Chondrocyte (in vitro differentiated cells): ENCODE measurements at regions not wholly inside any gene's neighbourhood (a gene's known extent, or its start where the extent isn't known, plus 50 kb on each side); places are given as distances from the start of the nearest gene placed in this dataset.

Experiments
- DNase-seq: peaks from one replicate; pipeline ENCODE4 v3.0.0; 2021; ENCODE audit warnings: mixed read lengths, low spot score
- H3K27ac Mint-ChIP-seq: one replicate; pipeline ENCODE4 v1.8.0; 2021; ENCODE audit warnings: mild to moderate bottlenecking, moderate library complexity, mixed read lengths; ENCODE audit not compliant: unreplicated experiment
- H3K27me3 Mint-ChIP-seq: 2 replicates; pipeline ENCODE4 v1.8.0; 2021; ENCODE audit warnings: low read depth, mixed read lengths
- H3K36me3 Mint-ChIP-seq: 2 replicates; pipeline ENCODE4 v1.8.0; 2021; ENCODE audit warnings: low read depth, mixed read lengths
- H3K4me1 Mint-ChIP-seq: 2 replicates; pipeline ENCODE4 v1.8.0; 2021; ENCODE audit warnings: low read depth, mild to moderate bottlenecking, mixed read lengths
- H3K4me3 Mint-ChIP-seq: one replicate; pipeline ENCODE4 v1.8.0; 2021; ENCODE audit warnings: mild to moderate bottlenecking, moderate library complexity, mixed read lengths; ENCODE audit not compliant: unreplicated experiment
- H3K9me3 Mint-ChIP-seq: 2 replicates; pipeline ENCODE4 v1.8.0; 2021; ENCODE audit warnings: low read depth, mixed read lengths
- TF ChIP-seq, protein P1 (sequence below): fragments of 200-600 bp; sonication (generic); IDR thresholded peaks from 2 replicates; pipeline ENCODE4 v1.5.0; 2021; ENCODE audit warnings: antibody characterized with exemption, mild to moderate bottlenecking, moderate library complexity

DNA sequence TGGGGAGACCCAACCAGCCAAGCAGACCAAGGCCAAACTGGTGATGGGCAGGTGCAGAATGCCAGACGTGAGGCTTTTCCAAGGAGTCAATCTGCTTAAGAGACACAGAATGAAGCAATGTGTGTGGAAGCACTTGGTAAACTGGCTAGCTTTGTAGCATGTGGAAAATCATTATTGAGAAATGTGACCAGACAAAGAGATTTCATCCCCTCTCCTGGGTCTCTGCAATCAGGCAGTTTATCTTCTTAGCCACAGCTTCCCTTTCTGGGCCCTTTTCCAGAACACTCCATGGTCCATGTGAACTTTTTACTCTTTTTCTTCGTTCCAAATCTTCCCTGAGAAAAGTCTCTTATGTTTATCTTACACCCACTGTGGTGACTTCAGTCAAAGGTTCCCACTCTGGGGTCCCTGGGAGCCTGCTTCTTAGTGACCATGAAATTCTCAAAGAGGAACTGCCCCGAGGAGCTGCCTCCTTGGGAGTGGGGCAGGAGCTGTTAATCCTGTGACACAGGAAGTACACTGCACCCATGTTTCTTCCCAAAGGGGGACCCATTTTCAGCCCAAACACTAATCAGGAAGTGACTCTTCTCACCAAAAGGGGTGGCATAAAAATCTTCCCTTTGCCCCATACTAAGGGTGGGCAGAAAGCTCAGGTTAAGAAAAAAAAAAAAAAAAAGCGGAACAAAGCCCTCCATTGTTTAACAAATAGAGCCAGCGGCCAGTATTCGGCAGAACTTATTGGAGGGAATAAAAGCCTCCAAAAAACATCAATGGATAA is 346.2 kb upstream of the ASIC2 start:
- DNase-seq: no peak
- Mint-ChIP-seq H3K27me3 (peaks cover 3% of the 10 kb centered on the region), H3K4me3 (no peak overlapping the region), H3K4me1 (no peaks in the 10 kb centered on the region), H3K9me3 (peaks cover 10% of the 10 kb centered on the region), H3K27ac (no peak overlapping the region), H3K36me3 (no peaks in the 10 kb centered on the region)
- TF ChIP-seq, protein P1, sequence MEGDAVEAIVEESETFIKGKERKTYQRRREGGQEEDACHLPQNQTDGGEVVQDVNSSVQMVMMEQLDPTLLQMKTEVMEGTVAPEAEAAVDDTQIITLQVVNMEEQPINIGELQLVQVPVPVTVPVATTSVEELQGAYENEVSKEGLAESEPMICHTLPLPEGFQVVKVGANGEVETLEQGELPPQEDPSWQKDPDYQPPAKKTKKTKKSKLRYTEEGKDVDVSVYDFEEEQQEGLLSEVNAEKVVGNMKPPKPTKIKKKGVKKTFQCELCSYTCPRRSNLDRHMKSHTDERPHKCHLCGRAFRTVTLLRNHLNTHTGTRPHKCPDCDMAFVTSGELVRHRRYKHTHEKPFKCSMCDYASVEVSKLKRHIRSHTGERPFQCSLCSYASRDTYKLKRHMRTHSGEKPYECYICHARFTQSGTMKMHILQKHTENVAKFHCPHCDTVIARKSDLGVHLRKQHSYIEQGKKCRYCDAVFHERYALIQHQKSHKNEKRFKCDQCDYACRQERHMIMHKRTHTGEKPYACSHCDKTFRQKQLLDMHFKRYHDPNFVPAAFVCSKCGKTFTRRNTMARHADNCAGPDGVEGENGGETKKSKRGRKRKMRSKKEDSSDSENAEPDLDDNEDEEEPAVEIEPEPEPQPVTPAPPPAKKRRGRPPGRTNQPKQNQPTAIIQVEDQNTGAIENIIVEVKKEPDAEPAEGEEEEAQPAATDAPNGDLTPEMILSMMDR: no peak

DNA sequence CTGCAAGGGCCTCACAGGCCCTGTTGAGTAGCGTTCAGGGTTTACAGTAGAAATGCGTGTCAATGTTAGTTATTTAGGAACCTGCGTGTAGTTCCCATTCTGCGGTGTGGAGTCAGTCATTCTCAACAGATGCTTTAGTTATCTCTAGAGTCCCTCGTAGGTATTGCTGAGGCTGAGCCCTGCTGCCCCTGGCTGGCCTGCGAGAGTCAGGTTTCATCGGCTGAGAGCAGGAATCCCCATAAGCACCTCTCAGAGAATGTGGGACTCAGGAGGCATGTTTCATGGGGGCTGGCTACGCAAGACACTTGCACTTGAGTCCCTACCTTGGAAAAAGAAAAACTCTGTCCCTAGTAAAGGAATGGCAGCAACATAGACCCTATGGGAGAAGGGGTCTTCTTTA is 347.5 kb upstream of the ASIC2 start:
- no peak for DNase-seq
- TF ChIP-seq, protein P1: no peak
- Mint-ChIP-seq H3K36me3 (no peaks in the 10 kb centered on the region), H3K4me1 (no peaks in the 10 kb centered on the region), H3K9me3 (peaks cover 10% of the 10 kb centered on the region), H3K4me3 (no peak overlapping the region), H3K27ac (no peak overlapping the region), H3K27me3 (peaks cover 3% of the 10 kb centered on the region)

- TF ChIP-seq, protein P1: no peak
- Mint-ChIP-seq H3K27me3 (peaks cover 8% of the 10 kb centered on the region), H3K36me3 (no peaks in the 10 kb centered on the region), H3K4me3 (no peak overlapping the region), H3K4me1 (no peaks in the 10 kb centered on the region), H3K27ac (no peak overlapping the region), H3K9me3 (peaks cover 10% of the 10 kb centered on the region)
- DNase-seq: no peak
Observed at GRCh38 chr17:33642002-33642401, 348.9 kb upstream of the ASIC2 start.

- Mint-ChIP-seq H3K4me1 (no peaks in the 10 kb centered on the region), H3K9me3 (no peaks in the 10 kb centered on the region), H3K4me3 (no peak overlapping the region), H3K27ac (no peak overlapping the region), H3K27me3 (peaks cover 15% of the 10 kb centered on the region), H3K36me3 (no peaks in the 10 kb centered on the region)
- TF ChIP-seq, protein P1: peak; percentile 72
- DNase-seq: no peak
Observed at GRCh38 chr17:33647956-33648355, 354.9 kb upstream of the ASIC2 start.

DNA sequence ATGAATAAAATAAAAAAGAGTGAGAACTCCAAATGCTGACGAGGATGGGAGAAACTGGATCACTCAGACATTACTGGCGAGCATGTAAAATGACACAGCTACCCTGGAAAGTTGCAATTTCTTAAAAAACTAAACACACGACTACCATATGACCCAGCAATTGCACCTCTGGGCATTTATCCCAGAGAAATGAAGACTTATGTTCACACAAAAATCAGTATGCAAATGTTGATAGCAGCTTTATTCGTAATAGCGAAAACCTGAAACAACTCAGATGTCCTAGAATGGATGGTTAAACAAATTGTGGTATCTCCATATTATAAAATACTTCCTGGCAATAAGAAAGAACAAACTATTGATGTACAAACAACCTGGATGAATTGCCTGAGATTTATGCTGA is 357.2 kb upstream of the ASIC2 start:
- TF ChIP-seq, protein P1: no peak
- H3K27ac Mint-ChIP-seq: no peak overlapping the region
- peaks cover 19% of the 10 kb centered on the region for H3K27me3 Mint-ChIP-seq
- no peaks in the 10 kb centered on the region for H3K9me3 Mint-ChIP-seq
- no peak overlapping the region for H3K4me3 Mint-ChIP-seq
- H3K4me1 Mint-ChIP-seq: no peaks in the 10 kb centered on the region
- no peaks in the 10 kb centered on the region for H3K36me3 Mint-ChIP-seq
- no peak for DNase-seq
